DND-41 (cell line): ENCODE measurements at regions not wholly inside any gene's neighbourhood (a gene's known extent, or its start where the extent isn't known, plus 50 kb on each side); places are given as distances from the start of the nearest gene placed in this dataset.

Experiments used
- ATAC-seq: fragments of 200-7000 bp; cut with Tn5 transposase; 3 replicates; pipeline ENCODE4 v1.9.1; 2021; ENCODE audit warnings: low read depth; ENCODE audit not compliant: insufficient read depth
- DNase-seq: peaks from one replicate; pipeline ENCODE4 v3.0.0-alpha.2; 2020
- H2AFZ ChIP-seq: 2 replicates; pipeline ENCODE4 v1.6.0; 2012; ENCODE audit warnings: low read depth, low read length
- H3K27ac ChIP-seq: 2 replicates; pipeline ENCODE4 v1.5.1; 2012; ENCODE audit warnings: low read length, inconsistent platforms
- H3K27me3 ChIP-seq: fragments of 200-600 bp; sonication (generic); 2 replicates; pipeline ENCODE4 v1.6.0; 2012; ENCODE audit warnings: low read length, mild to moderate bottlenecking, inconsistent platforms; ENCODE audit not compliant: insufficient read depth, poor library complexity
- H3K36me3 ChIP-seq: 2 replicates; pipeline ENCODE4 v1.5.1; 2012; ENCODE audit warnings: low read length, inconsistent platforms; ENCODE audit not compliant: insufficient read depth
- H3K4me1 ChIP-seq: 2 replicates; pipeline ENCODE4 v1.5.1; 2012; ENCODE audit warnings: mild to moderate bottlenecking, low read length; ENCODE audit not compliant: insufficient read depth
- H3K4me2 ChIP-seq: 2 replicates; pipeline ENCODE4 v1.6.0; 2012; ENCODE audit warnings: mild to moderate bottlenecking, moderate library complexity, low read length, inconsistent platforms; ENCODE audit not compliant: insufficient read depth
- H3K4me3 ChIP-seq, 2 experiments: fragments of 200-600 bp in 1 of 2; shearing (Covaris generic) in 1 of 2; 2 replicates each; pipeline ENCODE4 v1.5.1; 2012 to 2016; ENCODE audit warnings: inconsistent platforms in 2 of 2, low read length in 2 of 2, mild to moderate bottlenecking in 2 of 2, low read depth in 1 of 2, moderate library complexity in 1 of 2
- H3K79me2 ChIP-seq: 2 replicates; pipeline ENCODE4 v1.6.0; 2012; ENCODE audit warnings: low read length, inconsistent platforms; ENCODE audit not compliant: insufficient read depth
- H3K9ac ChIP-seq: 2 replicates; pipeline ENCODE4 v1.6.0; 2012; ENCODE audit warnings: low read depth, mild to moderate bottlenecking, inconsistent platforms, low read length, moderate library complexity
- H3K9me3 ChIP-seq: 2 replicates; pipeline ENCODE4 v1.5.1; 2012; ENCODE audit warnings: low read length, moderate library complexity, mild to moderate bottlenecking, inconsistent platforms; ENCODE audit not compliant: insufficient read depth, severe bottlenecking
- H4K20me1 ChIP-seq: 2 replicates; pipeline ENCODE4 v1.6.0; 2012; ENCODE audit warnings: low read length; ENCODE audit not compliant: insufficient read depth
- EZH2 ChIP-seq: IDR thresholded peaks from 3 replicates; pipeline ENCODE4 v1.6.1; 2012; ENCODE audit warnings: borderline replicate concordance, low read depth, mild to moderate bottlenecking, moderate library complexity, low read length, inconsistent platforms; ENCODE audit not compliant: severe bottlenecking
- TF ChIP-seq, protein P1 (sequence below): IDR thresholded peaks from 2 replicates; pipeline ENCODE4 v1.5.1; 2012; ENCODE audit warnings: borderline replicate concordance, low read length, moderate library complexity, mild to moderate bottlenecking; ENCODE audit not compliant: poor library complexity, severe bottlenecking; ENCODE audit errors: extremely low read depth

DNA sequence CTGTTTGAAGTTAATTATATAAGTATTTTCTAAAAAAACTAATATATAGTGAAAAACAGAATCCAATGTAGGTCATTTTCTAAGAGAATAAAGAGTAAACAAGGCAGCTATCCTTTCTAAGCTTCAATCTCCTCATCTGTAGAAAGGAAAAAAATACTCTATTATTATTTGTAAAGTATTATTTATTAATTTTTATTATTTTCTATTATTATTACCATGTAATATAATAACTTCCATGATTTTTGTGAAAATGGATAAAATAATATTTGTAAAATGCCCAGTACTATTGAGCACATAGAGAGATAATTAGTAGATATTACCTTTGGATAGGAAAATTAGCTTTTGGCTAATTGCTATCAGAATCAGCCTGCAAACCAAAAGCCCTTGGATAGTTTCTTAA lies 684.4 kb downstream of the MTRR start:
- Histone ChIP-seq H3K9me3 (peaks cover 16% of the 10 kb centered on the region), H3K36me3 (no peaks in the 10 kb centered on the region), H3K4me2 (no peak overlapping the region), H4K20me1 (no peaks in the 10 kb centered on the region), H3K4me1 (no peaks in the 10 kb centered on the region), H3K27me3 (no peaks in the 10 kb centered on the region), H3K79me2 (no peaks in the 10 kb centered on the region), H3K27ac (no peak overlapping the region), H3K4me3 (no peak overlapping the region), H2AFZ (no peak overlapping the region), H3K9ac (no peak overlapping the region)
- DNase-seq (no peak), ATAC-seq (no peak)
- TF ChIP-seq, protein P1, sequence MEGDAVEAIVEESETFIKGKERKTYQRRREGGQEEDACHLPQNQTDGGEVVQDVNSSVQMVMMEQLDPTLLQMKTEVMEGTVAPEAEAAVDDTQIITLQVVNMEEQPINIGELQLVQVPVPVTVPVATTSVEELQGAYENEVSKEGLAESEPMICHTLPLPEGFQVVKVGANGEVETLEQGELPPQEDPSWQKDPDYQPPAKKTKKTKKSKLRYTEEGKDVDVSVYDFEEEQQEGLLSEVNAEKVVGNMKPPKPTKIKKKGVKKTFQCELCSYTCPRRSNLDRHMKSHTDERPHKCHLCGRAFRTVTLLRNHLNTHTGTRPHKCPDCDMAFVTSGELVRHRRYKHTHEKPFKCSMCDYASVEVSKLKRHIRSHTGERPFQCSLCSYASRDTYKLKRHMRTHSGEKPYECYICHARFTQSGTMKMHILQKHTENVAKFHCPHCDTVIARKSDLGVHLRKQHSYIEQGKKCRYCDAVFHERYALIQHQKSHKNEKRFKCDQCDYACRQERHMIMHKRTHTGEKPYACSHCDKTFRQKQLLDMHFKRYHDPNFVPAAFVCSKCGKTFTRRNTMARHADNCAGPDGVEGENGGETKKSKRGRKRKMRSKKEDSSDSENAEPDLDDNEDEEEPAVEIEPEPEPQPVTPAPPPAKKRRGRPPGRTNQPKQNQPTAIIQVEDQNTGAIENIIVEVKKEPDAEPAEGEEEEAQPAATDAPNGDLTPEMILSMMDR: no peak
- TF ChIP-seq EZH2: no peak

DNA sequence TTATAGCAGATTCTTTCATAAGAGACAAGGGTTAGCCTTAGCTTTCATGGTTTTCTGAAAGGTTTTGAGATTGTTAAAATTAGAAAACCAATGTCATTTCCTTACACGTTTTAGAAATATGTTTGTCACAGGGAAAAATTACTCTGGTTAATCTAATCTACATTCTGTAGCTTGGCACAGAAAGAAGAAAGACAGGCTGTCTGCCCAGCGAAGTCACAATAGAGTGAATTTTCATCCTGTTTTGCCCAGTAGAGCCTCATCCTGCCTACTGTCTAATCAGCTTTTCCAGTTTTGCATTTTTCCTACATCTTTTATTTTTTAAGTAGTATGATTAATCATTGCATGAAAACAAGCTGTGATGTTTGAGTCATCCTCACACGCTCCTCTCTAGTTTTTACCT lies 688.8 kb downstream of the MTRR start:
- Histone ChIP-seq H3K27me3 (no peaks in the 10 kb centered on the region), H3K79me2 (no peaks in the 10 kb centered on the region), H3K4me2 (no peak overlapping the region), H3K36me3 (no peaks in the 10 kb centered on the region), H3K9me3 (peaks cover 16% of the 10 kb centered on the region), H3K27ac (no peak overlapping the region), H2AFZ (no peak overlapping the region), H4K20me1 (no peaks in the 10 kb centered on the region), H3K4me1 (no peaks in the 10 kb centered on the region), H3K4me3 (no peak overlapping the region), H3K9ac (no peak overlapping the region)
- TF ChIP-seq, protein P1: no peak
- no peak for TF ChIP-seq EZH2
- ATAC-seq (no peak), DNase-seq (no peak)

DNA sequence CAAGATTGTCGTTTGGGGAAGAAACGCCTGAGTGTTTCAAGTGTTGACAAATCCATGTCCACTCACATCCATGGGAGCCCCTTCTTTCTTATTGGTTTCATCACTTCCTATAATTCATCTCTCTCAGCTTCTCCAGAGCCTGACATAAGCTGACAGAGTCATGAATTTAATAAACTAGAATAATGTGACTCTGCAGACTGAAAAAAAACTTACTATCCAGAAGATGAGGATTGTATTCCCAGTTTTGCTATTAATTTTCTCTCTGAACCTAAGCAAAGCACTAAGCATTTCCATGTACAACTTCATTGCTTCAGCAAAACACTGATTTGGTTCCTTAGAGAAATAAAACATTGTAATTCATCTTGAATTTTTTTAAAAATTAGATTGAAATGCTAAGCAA lies 691.8 kb downstream of the MTRR start:
- H3K27ac ChIP-seq: no peak overlapping the region
- H3K27me3 ChIP-seq: no peaks in the 10 kb centered on the region
- H3K9ac ChIP-seq: no peak overlapping the region
- H2AFZ ChIP-seq: no peak overlapping the region
- no peaks in the 10 kb centered on the region for H3K79me2 ChIP-seq
- DNase-seq: no peak
- TF ChIP-seq EZH2: no peak
- TF ChIP-seq, protein P1: no peak
- H3K9me3 ChIP-seq: peaks cover 6% of the 10 kb centered on the region
- no peaks in the 10 kb centered on the region for H4K20me1 ChIP-seq
- H3K4me3 ChIP-seq: no peak overlapping the region
- H3K4me1 ChIP-seq: no peaks in the 10 kb centered on the region
- H3K4me2 ChIP-seq: no peak overlapping the region
- no peak for ATAC-seq
- H3K36me3 ChIP-seq: no peaks in the 10 kb centered on the region
